KG1 (cell line): ENCODE measurements at regions not wholly inside any gene's neighbourhood (a gene's known extent, or its start where the extent isn't known, plus 50 kb on each side); places are given as distances from the start of the nearest gene placed in this dataset.
"Not testable (repeated sequence)": the region's sequence is repeated elsewhere in the genome, so short reads cannot be mapped to it uniquely, and the experiment has no call there.

Experiments
- DNase-seq: peaks from one replicate; lab custom pipeline; 2025; lab: John Stamatoyannopoulos, UW

DNA sequence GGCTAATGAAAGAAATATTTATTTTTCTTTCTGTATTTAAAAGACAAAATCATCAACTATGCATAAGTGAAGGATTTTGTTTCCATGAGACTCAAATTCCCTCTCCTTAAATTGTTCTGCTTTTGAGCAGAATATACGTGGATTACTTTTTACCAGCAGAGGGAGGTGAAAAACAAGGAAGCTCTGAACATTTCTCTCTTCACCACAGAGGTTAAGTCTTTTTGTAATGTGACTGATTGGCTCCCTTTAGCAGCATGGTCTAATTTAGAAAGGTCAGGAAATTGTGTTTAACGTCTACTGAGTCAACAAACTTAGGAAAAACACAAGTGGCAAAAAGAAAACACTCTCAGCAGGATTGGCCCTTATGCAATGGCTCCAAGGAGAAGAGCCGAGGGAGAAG is 55.1 kb upstream of the F9 start:
- DNase-seq: no peak

- not testable (repeated sequence) for DNase-seq
Observed at GRCh38 chrX:139461945-139462344, 68.6 kb upstream of the F9 start.

- DNase-seq: no peak
Observed at GRCh38 chrX:139454743-139455142, 75.8 kb upstream of the F9 start.

- no peak for DNase-seq
Observed at GRCh38 chrX:139448996-139449395, 81.5 kb upstream of the F9 start.

- no peak for DNase-seq
Observed at GRCh38 chrX:139446832-139447231, 83.7 kb upstream of the F9 start.

DNA sequence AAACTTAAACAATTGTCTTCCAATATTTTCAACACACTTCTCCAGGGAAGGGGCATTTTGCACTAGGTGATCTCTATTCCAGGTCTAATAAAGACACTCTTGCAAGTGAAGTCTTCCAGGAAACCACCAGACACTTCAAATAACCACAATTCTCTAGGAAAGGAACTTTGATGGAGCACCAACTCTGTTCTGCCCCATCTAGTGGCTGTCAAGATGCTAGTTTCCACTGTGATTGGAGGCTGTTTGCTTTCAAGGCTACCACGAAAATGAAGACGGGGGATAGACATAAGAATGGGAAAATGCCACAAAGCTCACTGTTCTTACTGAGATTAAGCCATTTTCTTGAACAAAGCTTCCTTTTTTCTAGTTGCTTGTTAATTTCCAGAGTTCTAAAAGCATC is 100.6 kb upstream of the F9 start:
- no peak for DNase-seq

GRCh38 chrX:139423186-139423585 is 107.4 kb upstream of the F9 start:
- no peak for DNase-seq

GRCh38 chrX:139398258-139398657 is 132.3 kb upstream of the F9 start:
- not testable (repeated sequence) for DNase-seq

- DNase-seq: no peak
Observed at GRCh38 chrX:139388254-139388653, 142.3 kb upstream of the F9 start.

DNA sequence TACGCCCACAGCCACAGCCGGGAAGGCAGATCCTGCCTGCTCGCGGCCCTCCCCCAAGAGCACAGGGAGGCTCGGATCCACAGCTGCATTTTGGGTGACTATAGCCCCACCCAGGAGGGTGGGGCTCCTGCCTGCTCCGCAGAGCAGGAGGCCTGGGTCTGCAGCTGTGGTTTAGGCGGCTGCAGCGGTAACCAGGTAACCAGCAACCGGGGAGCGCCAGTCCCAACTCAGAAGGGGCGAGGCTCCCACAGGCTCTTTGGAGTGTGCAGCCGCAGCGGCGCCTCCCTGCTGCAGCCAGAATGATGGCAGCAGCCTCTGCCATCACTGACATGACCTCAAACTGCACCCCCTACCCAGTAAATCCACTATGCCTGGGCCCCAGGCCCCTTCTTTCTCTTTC is 148.0 kb upstream of the F9 start:
- no peak for DNase-seq

GRCh38 chrX:139376547-139376946 is 154.0 kb upstream of the F9 start:
- DNase-seq: not testable (repeated sequence)

GRCh38 chrX:139360356-139360755 is 170.2 kb upstream of the F9 start:
- no peak for DNase-seq

- not testable (repeated sequence) for DNase-seq
Observed at GRCh38 chrX:139342594-139342991, 187.9 kb upstream of the F9 start.

DNA sequence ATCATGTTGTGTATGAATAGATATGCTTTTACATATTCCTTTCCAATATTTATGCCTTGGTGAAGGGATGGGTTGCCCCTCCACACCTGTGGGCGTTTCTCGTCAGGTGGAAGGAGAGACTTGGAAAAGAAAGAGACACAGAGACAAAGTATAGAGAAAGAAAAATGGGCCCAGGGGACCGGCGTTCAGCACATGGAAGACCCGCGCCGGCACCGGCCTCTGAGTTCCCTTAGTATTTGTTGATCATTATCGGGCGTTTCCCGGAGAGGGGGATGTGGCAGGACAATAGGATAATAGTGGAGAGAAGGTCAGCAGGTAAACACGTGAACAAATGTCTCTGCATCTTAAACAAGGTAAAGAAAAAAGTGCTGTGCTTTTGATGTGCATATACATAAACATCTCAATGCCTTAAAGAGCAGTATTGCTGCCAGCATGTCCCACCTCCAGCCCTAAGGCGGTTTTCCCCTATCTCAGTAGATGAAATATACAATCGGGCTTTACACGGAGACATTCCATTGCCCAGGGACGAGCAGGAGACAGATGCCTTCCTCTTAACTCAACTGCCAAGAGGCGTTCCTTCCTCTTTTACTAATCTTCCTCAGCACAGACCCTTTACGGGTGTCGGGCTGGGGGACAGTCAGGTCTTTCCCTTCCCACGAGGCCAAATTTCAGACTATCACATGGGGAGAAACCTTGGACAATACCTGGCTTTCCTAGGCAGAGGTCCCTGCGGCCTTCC is 188.5 kb upstream of the F9 start:
- not testable (repeated sequence) for DNase-seq

- no peak for DNase-seq
Observed at GRCh38 chrX:139332441-139332840, 198.1 kb upstream of the F9 start.

DNA sequence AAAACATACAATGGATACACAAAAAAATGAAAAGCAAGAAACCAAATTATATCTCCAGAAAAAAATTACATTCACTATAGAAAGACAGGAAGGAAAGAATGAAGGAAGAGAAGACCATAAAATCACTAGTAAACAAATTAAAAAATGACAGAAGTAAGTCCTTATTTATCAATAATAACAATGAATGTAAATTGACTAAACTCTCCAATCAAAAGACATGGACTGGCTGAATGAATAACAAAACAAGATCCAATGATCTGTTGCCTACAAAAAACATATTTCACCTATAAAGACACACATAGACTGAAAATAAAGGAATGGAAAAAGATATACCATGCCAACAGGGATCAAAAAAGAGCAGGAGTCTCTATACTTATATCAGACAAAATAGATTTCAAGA is 203.2 kb upstream of the F9 start:
- no peak for DNase-seq

GRCh38 chrX:139324756-139325155 is 205.8 kb upstream of the F9 start:
- DNase-seq: no peak

- DNase-seq: not testable (repeated sequence)
Observed at GRCh38 chrX:139320661-139321354, 209.7 kb upstream of the F9 start.

DNA sequence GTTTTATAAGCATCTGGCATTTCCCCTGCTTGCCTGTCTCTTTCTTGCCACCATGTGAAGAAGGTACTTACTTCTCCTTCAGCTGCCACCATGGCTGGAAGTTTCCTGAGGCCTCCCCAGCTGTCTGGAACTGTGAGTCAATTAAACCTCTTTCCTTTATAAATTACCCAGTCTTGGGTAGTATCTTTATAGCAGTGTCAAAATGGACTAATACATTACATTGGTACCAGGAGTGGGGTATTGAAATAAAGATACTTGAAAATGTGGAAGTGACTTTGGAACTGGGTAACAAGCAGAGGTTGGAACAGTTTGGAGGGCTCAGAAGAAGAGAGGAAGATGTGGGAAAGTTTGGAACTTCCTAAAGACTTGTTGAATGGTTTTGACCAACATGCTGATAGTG is 223.9 kb upstream of the F9 start:
- DNase-seq: not testable (repeated sequence)

- no peak for DNase-seq
Observed at GRCh38 chrX:139304471-139304870, 226.1 kb upstream of the F9 start.

DNA sequence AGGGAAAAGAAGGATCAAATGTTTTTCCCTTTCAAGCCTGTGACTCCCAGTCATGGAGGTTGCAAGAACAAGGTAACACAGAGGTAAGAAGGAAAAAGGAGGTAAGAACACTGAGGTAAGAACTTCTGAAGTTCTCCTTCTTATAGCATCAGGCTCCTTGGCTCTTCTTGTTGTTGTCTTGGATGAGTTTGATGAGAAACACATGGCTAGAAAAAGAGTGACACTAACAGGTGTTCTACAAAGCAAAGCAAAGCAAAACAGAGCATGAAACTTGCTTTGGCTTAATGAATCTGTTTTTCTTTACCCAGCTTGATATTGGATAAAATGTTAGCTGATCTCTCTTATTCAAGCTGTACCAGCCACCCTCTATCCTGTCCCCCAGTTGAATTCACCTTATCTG is 231.2 kb upstream of the F9 start:
- no peak for DNase-seq

DNA sequence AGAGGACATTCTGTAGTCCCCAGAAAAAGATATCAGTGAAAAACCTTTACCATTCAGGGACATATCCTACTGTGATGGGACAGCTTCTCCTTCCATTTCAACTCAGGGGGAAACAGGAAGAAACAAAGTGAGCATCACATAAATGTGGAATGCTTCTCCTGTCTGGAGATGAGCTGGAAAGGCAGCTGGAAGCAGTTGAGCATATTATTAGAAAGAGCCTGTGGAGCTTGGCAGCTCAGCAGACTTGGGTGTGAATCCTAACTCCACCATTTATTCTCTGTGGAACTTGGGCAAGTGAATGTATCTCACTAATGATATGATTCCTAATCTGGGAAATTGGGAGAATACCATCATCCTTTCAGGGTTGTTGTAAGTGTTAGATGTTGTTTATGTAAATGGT is 232.1 kb upstream of the F9 start:
- DNase-seq: no peak

DNA sequence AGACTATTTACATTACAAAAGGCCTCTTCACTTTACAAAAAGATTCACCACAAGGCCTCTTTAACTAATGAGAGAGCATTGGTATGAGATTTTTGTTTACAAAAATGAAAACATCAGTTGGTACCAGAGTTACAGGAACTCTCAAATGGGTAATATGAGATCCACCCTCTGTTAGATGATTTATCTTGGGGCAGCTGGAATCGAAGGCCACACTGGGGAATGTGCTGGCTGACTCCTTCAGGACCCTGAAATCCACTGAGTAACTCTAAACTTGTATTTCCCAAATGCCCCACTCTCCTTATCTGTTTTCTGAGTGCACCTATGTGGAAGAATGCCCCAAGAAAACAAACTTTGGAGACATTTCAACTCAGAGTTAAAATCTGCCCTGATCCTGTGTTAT is 232.9 kb upstream of the F9 start:
- no peak for DNase-seq

DNA sequence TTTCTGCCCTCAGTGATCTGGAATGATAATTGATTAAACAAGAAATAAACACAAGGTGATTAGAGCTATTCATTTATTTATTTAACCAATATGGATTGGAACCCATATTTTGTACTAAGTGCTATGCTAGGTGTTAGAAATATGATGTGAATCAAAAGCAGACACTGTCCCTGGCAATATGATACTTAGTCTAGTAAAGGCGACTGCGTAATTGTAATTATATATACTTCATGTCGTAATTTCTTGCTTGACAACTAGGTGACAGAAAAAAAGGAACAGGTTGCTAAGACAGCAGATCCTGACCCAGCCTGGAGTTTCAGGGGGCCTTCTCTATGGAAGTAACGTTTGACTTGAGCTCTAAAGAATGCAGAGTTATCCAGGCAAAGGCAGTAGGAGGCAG is 236.5 kb upstream of the F9 start:
- no peak for DNase-seq
